ENCODE measurements at regions not wholly inside any gene's neighbourhood (a gene's known extent, or its start where the extent isn't known, plus 50 kb on each side); places are given as distances from the start of the nearest gene placed in this dataset.

GRCh38 chr14:99015833-99016232, 256.2 kb downstream of the BCL11B start:
- Histone ChIP-seq H3K4me3 (replicated peaks; ENCODE audit: insufficient read depth, low read length) (no peak overlapping the region), H3K27ac (replicated peaks) (no peak overlapping the region), H3K27me3 (ENCODE audit: insufficient read depth, poor library complexity, severe bottlenecking) (no peaks in the 10 kb centered on the region)
- no peak for DNase-seq (ENCODE audit: low read depth in 1 of 2, low spot score in 1 of 2)
- TF ChIP-seq POLR2AphosphoS5 (IDR thresholded peaks at IDR 0.05; ENCODE audit: low read depth) (no peak), CTCF (IDR thresholded peaks at IDR 0.05; ENCODE audit: insufficient read depth, low read length) (no peak), GABPA (IDR thresholded peaks at IDR 0.05; ENCODE audit: low read depth) (no peak), SPI1 (IDR thresholded peaks at IDR 0.05; ENCODE audit: borderline replicate concordance, low read depth) (no peak)
- TF ChIP-seq, protein P1, sequence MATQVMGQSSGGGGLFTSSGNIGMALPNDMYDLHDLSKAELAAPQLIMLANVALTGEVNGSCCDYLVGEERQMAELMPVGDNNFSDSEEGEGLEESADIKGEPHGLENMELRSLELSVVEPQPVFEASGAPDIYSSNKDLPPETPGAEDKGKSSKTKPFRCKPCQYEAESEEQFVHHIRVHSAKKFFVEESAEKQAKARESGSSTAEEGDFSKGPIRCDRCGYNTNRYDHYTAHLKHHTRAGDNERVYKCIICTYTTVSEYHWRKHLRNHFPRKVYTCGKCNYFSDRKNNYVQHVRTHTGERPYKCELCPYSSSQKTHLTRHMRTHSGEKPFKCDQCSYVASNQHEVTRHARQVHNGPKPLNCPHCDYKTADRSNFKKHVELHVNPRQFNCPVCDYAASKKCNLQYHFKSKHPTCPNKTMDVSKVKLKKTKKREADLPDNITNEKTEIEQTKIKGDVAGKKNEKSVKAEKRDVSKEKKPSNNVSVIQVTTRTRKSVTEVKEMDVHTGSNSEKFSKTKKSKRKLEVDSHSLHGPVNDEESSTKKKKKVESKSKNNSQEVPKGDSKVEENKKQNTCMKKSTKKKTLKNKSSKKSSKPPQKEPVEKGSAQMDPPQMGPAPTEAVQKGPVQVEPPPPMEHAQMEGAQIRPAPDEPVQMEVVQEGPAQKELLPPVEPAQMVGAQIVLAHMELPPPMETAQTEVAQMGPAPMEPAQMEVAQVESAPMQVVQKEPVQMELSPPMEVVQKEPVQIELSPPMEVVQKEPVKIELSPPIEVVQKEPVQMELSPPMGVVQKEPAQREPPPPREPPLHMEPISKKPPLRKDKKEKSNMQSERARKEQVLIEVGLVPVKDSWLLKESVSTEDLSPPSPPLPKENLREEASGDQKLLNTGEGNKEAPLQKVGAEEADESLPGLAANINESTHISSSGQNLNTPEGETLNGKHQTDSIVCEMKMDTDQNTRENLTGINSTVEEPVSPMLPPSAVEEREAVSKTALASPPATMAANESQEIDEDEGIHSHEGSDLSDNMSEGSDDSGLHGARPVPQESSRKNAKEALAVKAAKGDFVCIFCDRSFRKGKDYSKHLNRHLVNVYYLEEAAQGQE (IDR thresholded peaks at IDR 0.05; ENCODE audit: insufficient replicate concordance, low read depth) = no peak

GRCh38 chr14:99023371-99023770, 248.6 kb downstream of the BCL11B start:
- no peak overlapping the region for H3K27ac ChIP-seq (replicated peaks)
- TF ChIP-seq, protein P1 (IDR thresholded peaks at IDR 0.05; ENCODE audit: insufficient replicate concordance, low read depth) = no peak
- TF ChIP-seq POLR2AphosphoS5 (IDR thresholded peaks at IDR 0.05; ENCODE audit: low read depth) = no peak
- no peak for TF ChIP-seq GABPA (IDR thresholded peaks at IDR 0.05; ENCODE audit: low read depth)
- no peak for TF ChIP-seq SPI1 (IDR thresholded peaks at IDR 0.05; ENCODE audit: borderline replicate concordance, low read depth)
- TF ChIP-seq CTCF (IDR thresholded peaks at IDR 0.05; ENCODE audit: insufficient read depth, low read length) = no peak
- no peaks in the 10 kb centered on the region for H3K27me3 ChIP-seq (ENCODE audit: insufficient read depth, poor library complexity, severe bottlenecking)
- no peak overlapping the region for H3K4me3 ChIP-seq (replicated peaks; ENCODE audit: insufficient read depth, low read length)
- no peak for DNase-seq (ENCODE audit: low read depth in 1 of 2, low spot score in 1 of 2)

GRCh38 chr14:99024926-99025325, 247.1 kb downstream of the BCL11B start:
- TF ChIP-seq, protein P1 (IDR thresholded peaks at IDR 0.05; ENCODE audit: insufficient replicate concordance, low read depth) = no peak
- no peak for TF ChIP-seq POLR2AphosphoS5 (IDR thresholded peaks at IDR 0.05; ENCODE audit: low read depth)
- no peak for TF ChIP-seq GABPA (IDR thresholded peaks at IDR 0.05; ENCODE audit: low read depth)
- TF ChIP-seq SPI1 (IDR thresholded peaks at IDR 0.05; ENCODE audit: borderline replicate concordance, low read depth) = no peak
- TF ChIP-seq CTCF (IDR thresholded peaks at IDR 0.05; ENCODE audit: insufficient read depth, low read length) = no peak
- no peak overlapping the region for H3K4me3 ChIP-seq (replicated peaks; ENCODE audit: insufficient read depth, low read length)
- no peak overlapping the region for H3K27ac ChIP-seq (replicated peaks)
- H3K27me3 ChIP-seq (ENCODE audit: insufficient read depth, poor library complexity, severe bottlenecking) = no peaks in the 10 kb centered on the region
- no peak for DNase-seq (ENCODE audit: low read depth in 1 of 2, low spot score in 1 of 2)
